NCI-H226 (cell line): ENCODE measurements at regions not wholly inside any gene's neighbourhood (a gene's known extent, or its start where the extent isn't known, plus 50 kb on each side); places are given as distances from the start of the nearest gene placed in this dataset.
"Not testable (repeated sequence)": the region's sequence is repeated elsewhere in the genome, so short reads cannot be mapped to it uniquely, and the experiment has no call there.

ENCODE experiments used
- DNase-seq: peaks from one replicate; pipeline ENCODE4 v3.0.0-alpha.2; 2015

DNA sequence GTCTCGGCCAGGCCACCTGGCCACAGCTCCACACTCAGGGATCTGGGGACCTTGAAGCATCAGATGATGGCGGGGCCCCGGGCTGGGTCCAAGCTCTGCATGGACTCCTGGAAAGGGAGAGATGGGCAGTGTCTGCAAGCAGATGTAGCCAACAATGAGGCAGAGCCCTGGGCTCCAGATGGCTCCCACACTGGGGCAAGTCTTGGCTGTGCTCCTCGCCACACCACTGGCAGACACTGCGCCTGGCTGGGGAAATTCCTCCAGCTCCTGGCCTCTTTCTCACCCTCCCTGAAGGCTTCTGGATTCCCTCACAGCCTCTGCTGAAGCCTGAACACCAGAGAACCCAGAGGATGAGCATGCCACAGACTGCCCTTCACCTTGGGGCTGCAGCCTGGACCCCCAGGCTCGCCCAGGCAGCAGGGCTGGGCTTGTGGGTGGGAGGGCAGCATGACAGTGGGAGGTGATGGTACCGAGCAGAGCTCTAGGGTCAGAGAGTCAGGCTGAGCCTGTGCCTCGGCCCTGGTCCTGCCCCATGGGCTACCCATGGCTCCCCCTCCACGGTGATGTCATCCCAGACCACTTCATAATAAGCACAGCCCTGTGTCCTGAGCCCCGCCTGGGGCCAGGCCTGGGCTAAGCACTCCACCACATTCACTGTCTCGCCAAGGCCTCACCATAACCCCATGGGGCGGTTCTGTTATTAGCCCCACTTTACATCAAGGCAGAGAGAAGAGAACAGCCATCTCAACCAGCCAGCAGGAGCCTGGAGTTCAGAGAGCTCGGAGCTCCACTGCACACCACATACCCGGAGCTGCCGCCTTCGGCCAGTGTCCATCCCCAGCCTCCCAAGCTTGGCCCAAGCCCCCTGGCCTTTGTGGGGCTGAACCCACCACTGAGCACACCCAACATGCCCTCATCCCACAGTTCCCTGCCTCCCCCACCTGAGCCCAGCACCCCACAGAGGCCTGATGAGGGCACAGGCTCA lies 62.2 kb upstream of the ADAMTS2 start:
- no peak for DNase-seq

DNA sequence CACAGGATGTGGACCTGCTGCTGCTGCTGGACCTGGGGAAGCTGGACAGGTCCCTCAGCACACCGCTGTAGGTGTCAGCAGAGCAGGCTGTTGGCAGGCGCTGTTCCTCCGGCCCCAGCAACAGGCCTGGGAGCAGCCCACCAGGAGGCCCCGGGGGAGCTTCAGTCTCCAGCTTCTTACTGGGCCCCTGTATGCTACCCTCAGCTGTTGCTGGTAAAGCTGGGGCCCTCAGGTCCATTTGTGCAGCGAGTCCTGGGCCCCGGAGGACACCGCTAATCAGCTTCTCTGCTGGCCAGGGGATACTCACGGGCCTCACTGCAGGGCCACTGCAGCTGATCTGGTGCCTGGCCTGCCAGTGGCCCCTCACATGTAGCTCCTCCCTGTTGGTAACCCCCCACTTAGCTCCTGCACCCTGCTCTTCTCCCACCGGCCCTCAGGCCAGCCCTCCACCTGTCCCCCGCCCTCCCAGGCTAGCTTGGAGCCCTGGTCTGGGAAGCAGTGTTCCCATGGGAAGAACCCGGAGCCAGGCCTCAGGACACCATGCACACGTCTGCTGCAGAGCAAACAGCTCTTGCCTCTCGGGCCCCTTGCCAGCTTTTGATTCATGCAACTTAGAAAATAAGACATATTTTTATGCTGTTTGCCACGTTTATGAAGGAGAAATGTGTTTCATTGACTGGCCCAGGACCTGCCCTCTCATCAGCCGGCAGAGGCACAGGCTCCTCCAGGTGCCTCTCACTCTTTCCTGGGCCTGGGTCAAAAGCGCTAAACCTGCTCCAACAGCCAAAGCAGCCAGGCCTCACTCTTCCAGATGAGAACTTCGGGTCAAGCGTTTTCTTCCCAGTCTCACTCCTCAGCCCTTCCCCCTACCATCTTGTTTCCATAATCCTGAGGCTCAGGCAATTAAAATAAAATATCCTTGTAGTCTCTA lies 61.0 kb upstream of the ADAMTS2 start:
- no peak for DNase-seq

DNA sequence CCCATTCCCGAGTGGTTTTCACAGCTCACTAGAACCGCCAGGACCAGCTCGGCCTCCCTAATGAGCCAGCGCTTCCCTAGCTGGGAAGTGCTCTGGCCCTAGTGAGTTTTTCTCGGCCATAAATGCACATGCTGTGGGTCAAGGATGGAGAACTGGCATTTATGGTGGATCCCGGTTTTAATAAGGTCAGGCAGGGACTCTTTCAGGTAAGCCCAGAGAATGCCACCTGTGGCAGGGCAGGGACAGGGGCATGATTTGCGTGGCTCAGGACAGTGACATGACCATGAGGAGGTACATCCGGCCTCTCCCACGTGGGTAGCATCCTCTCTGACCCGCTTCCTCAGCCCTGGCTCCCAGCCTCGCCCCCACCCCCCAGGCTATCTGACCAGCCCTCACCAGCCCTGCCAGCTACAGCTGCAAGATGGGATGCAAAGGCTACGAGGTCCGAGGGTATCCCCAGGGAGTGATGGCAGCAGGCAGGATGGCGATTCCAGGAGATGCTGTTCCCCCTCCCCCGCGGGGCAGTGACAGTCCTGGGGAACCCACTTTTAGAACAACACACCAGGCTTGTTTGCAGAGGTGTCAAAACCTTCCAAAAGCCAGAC lies 60.3 kb upstream of the ADAMTS2 start:
- no peak for DNase-seq

DNA sequence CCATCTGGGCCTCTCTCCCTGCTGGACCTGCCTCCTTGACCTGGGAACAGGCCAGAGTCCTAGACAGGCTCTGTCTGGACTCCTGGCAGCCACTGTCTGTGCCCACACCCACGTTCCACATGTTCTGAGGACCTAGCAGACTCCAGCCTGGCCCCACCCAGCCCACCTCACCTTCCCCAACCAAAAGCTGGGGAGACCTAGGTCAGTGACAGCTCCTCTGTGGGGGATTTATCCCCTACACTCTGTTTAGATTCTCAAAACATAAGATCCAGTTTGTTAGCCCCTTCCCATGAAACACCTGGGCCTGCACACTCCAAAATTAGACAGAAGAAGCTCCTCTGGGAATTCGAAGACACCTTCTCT lies 59.8 kb upstream of the ADAMTS2 start:
- DNase-seq, result no peak

DNA sequence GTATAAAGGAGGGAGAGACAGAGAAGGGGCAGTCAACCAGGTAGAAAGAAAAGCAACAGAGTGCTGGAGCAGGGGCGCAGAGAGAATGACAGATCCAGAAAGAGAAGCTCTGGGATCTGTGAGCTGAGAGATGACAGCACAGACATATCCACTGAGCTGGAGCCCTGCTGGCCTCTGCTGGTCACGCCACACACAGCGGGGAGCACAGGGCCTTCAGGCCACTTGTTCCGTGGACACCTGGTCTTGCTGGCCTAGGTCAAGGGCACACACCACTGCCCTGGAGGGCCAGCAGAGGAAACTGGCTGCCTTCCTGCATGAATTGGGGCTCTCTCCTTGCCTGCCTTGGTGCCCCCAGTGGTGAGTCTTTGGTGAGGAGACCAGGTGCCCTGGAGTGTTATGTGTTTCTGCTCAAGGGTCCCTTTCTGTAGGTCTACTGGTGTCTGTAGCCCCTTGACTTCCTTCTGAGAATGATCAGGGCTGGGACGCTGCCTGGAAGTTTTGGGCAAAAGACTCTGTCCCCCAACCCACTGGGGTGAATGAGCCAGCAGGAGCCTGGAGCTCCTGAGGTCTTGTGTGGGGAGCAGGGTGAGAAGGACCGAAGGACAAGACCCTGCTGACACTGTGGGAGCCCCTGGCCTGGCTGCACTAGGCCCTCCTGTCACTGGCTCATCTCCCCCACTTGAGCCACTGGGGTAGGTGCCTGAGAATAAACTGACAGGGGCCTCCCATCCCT lies 59.2 kb upstream of the ADAMTS2 start:
- peak; percentile 21 for DNase-seq

DNA sequence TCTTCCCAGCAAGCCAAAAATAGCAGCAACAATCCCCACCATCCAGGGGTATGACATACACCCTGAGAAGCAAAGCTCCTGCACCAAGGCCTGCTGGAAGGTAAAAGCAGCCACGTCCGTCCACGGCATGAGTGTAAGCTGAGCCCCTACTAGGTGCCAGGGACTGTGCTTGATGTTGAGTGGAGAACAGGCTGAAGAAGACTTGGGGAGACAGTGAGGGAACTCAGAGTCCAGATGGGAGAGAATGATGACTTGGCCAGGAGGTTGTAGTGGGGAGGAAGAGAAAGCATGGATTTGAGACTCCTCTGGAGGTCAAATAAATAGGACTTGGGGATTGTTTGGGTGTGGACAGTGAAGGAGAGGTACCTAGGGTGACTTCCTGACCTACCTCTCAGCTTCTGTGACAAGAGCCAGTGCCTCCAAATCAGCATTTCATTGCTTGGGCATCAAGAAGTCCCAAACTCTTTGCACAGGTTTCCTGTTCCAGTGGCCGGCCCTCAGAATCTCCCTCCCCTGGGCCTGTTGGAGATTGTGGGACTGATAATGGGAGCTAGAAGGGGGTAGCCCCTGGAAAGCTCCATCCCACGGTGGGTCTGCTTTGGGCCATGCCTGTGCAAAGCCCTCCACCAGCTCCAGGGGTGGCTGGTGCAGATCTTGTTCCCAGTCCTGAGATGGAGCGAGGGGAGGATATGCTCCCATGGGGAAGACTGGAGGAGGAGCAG lies 58.3 kb upstream of the ADAMTS2 start:
- DNase-seq, result no peak

DNA sequence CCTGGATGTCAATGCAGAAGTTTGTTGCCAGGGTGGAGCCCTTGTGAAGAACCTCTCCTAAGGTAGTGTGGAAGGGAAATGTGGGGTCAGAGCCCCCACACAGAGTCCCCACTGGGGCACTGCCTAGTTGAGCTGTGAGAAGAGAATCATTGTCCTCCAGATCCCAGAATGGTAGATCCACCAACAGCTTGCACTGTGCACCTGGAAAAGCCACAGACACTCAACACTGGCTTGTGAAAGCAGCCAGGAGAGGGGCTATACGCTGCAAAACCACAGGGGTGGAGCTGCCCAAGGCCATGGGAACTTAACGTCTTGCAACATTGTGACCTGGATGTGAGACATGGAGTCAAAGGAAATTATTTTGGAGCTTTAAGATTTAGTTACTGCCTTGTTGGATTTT lies 55.2 kb upstream of the ADAMTS2 start:
- DNase-seq, result not testable (repeated sequence)

DNA sequence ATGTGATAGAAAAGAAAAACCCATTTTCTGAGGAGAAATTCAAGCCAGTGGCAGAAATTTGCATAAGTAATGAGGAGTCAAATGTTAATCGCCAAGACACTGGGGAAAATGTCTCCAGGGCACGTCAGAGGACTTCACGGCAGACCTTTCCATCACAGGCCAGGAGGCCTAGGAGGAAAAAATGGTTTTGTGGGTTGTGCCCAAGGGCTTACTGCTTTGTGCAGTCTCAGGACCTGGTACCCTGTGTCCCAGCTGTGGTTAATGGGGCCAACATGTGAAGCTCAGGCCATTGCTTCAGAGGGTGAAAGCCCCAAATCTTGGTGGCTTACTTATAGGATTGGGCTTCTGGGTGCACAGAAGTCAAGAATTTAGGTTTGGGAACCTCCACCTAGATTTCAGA lies 54.8 kb upstream of the ADAMTS2 start:
- no peak for DNase-seq

DNA sequence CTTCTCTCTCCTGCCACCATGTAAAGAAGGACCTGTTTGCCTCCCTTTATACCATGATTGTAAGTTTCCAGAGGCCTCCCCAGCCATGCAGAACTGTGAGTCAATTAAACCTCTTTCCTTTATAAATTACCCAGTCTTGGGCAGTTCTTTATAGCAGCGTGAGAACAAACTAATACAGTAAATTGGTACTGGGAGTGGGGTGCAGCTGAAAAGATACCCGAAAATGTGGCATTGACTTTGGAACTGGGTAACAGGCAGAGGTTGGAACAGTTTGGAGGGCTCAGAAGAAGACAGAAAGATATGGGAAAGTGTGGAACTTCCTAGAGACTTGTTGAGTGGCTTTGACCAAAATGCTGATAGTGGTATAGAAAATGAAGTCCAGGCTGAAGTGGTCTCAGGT lies 54.1 kb upstream of the ADAMTS2 start:
- not testable (repeated sequence) for DNase-seq

DNA sequence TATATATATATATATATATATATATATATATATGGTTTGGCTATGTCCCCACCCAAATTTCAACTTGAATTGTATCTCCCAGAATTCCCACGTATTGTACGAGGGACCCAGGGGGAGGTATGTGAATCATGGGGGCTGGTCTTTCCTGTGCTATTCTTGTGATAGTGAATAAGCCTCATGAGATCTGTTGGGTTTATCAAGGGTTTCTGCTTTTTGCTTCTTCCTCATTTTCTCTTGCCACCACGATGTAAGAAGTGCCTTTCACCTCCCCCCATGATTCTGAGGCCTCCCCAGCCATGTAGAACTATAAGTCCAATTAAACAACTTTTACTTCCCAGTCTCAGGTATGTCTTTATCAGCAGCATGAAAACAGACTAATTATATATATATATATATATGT lies 52.3 kb upstream of the ADAMTS2 start:
- DNase-seq, result no peak
